Omental fat pad (tissue), 3 donors: ENCODE measurements at regions not wholly inside any gene's neighbourhood (a gene's known extent, or its start where the extent isn't known, plus 50 kb on each side); places are given as distances from the start of the nearest gene placed in this dataset.

Source experiments
- ATAC-seq: fragments of 150-250 bp; one replicate; pipeline ENCODE4 v1.9.1; 2016; ENCODE audit warnings: mild to moderate bottlenecking, moderate library complexity; ENCODE audit not compliant: low FRiP score
- DNase-seq: peaks from one replicate; pipeline ENCODE4 v3.0.0-alpha.2; 2019; ENCODE audit warnings: low spot score
- CTCF ChIP-seq, 3 donors: fragments of 450-650 bp; IDR thresholded peaks; one replicate each; pipeline ENCODE4 v1.5.1; 2016 to 2017; ENCODE audit warnings: antibody characterized with exemption in 3 of 3, mild to moderate bottlenecking in 3 of 3, moderate library complexity in 2 of 3

- ATAC-seq: no peak
- TF ChIP-seq CTCF (IDR thresholded peaks at IDR 0.05): no peak
- no peak for DNase-seq
Measured at GRCh38 chr18:37783771-37784170, 218.2 kb upstream of the CELF4 start.

DNA sequence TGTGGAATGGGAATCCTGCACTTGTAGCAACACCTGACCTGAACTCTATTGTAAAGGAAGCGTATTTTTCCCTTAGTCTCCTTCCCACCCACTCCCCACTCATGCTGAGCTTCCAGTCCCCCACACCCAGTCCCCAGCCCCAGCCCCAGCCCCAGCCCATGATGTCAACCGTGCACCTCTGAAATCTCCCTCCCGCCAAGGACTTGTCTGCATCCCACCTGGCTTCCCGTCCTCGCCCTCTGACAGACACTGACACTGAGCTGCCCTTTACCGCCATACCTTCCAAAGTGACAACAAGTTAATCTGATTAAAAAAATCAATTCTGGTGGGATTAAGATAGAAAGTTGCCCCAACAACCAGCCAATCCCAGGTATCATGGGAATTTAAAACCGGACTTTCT lies 213.6 kb upstream of the CELF4 start:
- ATAC-seq: no peak
- DNase-seq: no peak
- no peak for TF ChIP-seq CTCF (IDR thresholded peaks at IDR 0.05)

- no peak for ATAC-seq
- peak; percentile 35 for DNase-seq
- TF ChIP-seq CTCF (IDR thresholded peaks at IDR 0.05): peak in 1 of 3 donors; percentile 33
Measured at GRCh38 chr18:37778417-37779165, 213.0 kb upstream of the CELF4 start.

GRCh38 chr18:37769826-37770225 lies 204.2 kb upstream of the CELF4 start:
- ATAC-seq: no peak
- no peak for TF ChIP-seq CTCF (IDR thresholded peaks at IDR 0.05)
- DNase-seq: no peak

GRCh38 chr18:37764541-37765288 lies 199.1 kb upstream of the CELF4 start:
- TF ChIP-seq CTCF (IDR thresholded peaks at IDR 0.05): no peak
- ATAC-seq: no peak
- DNase-seq: no peak

- no peak for TF ChIP-seq CTCF (IDR thresholded peaks at IDR 0.05)
- no peak for ATAC-seq
- DNase-seq: no peak
Measured at GRCh38 chr18:37762076-37762621, 196.6 kb upstream of the CELF4 start.
